ENCODE measurements at regions not wholly inside any gene's neighbourhood (a gene's known extent, or its start where the extent isn't known, plus 50 kb on each side); places are given as distances from the start of the nearest gene placed in this dataset.
"Not testable (repeated sequence)": the region's sequence is repeated elsewhere in the genome, so short reads cannot be mapped to it uniquely, and the experiment has no call there.

GRCh38 chr6:158920311-158920905 is 79.6 kb downstream of the RSPH3 start:
- DNase-seq: no peak

- DNase-seq: no peak
These were observed 80.1 kb downstream of the RSPH3 start for GRCh38 chr6:158919865-158920264.

GRCh38 chr6:158916617-158917016 is 83.4 kb downstream of the RSPH3 start:
- DNase-seq: no peak

GRCh38 chr6:158914923-158915322 is 85.1 kb downstream of the RSPH3 start:
- no peak for DNase-seq

- DNase-seq: no peak
These were observed 86.4 kb downstream of the RSPH3 start for GRCh38 chr6:158913580-158913979.

- no peak for DNase-seq
These were observed 87.3 kb downstream of the RSPH3 start for GRCh38 chr6:158912655-158913054.

GRCh38 chr6:158911746-158912480 is 88.1 kb downstream of the RSPH3 start:
- DNase-seq: no peak

- no peak for DNase-seq
These were observed 89.2 kb downstream of the RSPH3 start for GRCh38 chr6:158910484-158911440.

GRCh38 chr6:158909938-158910337 is 90.1 kb downstream of the RSPH3 start:
- DNase-seq: no peak

GRCh38 chr6:158908606-158909005 is 89.4 kb upstream of the EZR start:
- no peak for DNase-seq

- no peak for DNase-seq
These were observed 88.8 kb upstream of the EZR start for GRCh38 chr6:158907931-158908330.

- DNase-seq: no peak
These were observed 87.8 kb upstream of the EZR start for GRCh38 chr6:158906926-158907325.

GRCh38 chr6:158905277-158905676 is 86.1 kb upstream of the EZR start:
- DNase-seq: no peak

GRCh38 chr6:158903801-158904200 is 84.6 kb upstream of the EZR start:
- DNase-seq: no peak

- DNase-seq: no peak
These were observed 81.6 kb upstream of the EZR start for GRCh38 chr6:158900663-158901312.

- no peak for DNase-seq
These were observed 78.1 kb upstream of the EZR start for GRCh38 chr6:158897236-158897635.

GRCh38 chr6:158895661-158896060 is 76.5 kb upstream of the EZR start:
- no peak for DNase-seq

GRCh38 chr6:158894193-158894592 is 75.0 kb upstream of the EZR start:
- no peak for DNase-seq

GRCh38 chr6:158892266-158892665 is 73.1 kb upstream of the EZR start:
- DNase-seq: no peak

GRCh38 chr6:158891560-158891959 is 72.4 kb upstream of the EZR start:
- DNase-seq: not testable (repeated sequence)

GRCh38 chr6:158888171-158888570 is 69.0 kb upstream of the EZR start:
- DNase-seq: not testable (repeated sequence)

- DNase-seq: not testable (repeated sequence)
These were observed 67.3 kb upstream of the EZR start for GRCh38 chr6:158886346-158886977.

GRCh38 chr6:158881884-158882283 is 62.7 kb upstream of the EZR start:
- DNase-seq: not testable (repeated sequence)
